ENCODE measurements at regions not wholly inside any gene's neighbourhood (a gene's known extent, or its start where the extent isn't known, plus 50 kb on each side); places are given as distances from the start of the nearest gene placed in this dataset.

GRCh38 chr12:116490471-116490870, 68.7 kb upstream of the MAP1LC3B2 start:
- TF ChIP-seq CTCF (IDR thresholded peaks at IDR 0.05) (no peak), POLR2A (IDR thresholded peaks at IDR 0.05) (no peak)

Data from adrenal gland (tissue), 5 donors.